ENCODE measurements at regions not wholly inside any gene's neighbourhood (a gene's known extent, or its start where the extent isn't known, plus 50 kb on each side); places are given as distances from the start of the nearest gene placed in this dataset.
"Not testable (repeated sequence)": the region's sequence is repeated elsewhere in the genome, so short reads cannot be mapped to it uniquely, and the experiment has no call there.

DNA sequence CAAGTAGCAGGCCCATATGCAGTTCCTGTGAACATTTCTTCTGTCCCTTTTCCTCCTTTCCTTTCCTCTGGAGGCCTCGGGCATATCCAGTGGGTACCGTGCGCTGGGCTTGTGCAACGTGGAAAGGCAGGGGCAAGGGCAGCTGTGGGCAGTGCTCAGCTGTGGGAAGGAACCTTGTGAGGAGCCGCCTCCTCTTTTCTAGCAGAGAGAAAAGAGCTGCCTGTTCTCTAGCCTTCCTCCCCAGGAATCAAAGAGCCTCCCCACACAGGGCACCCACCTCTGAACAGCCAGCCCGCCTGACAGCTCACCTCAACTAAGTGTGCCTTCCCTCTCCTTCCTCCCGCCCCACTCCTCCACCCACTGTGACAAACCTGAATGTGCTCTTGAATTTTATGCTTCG, 143.3 kb upstream of the HDDC2 start:
- H3K27ac Mint-ChIP-seq = no peak overlapping the region
- H3K4me3 Mint-ChIP-seq = no peak overlapping the region
- H3K27me3 Mint-ChIP-seq (ENCODE audit: low read depth in 3 of 3) = peaks cover 0 to 6% (median 2%) of the 10 kb centered on the region in 3 donors
- H3K36me3 Mint-ChIP-seq = no peaks in the 10 kb centered on the region
- H3K9me3 Mint-ChIP-seq = peaks cover 0 to 5% (median 0%) of the 10 kb centered on the region in 6 donors
- no peaks in the 10 kb centered on the region for H3K4me1 Mint-ChIP-seq
- DNase-seq = no peak

DNA sequence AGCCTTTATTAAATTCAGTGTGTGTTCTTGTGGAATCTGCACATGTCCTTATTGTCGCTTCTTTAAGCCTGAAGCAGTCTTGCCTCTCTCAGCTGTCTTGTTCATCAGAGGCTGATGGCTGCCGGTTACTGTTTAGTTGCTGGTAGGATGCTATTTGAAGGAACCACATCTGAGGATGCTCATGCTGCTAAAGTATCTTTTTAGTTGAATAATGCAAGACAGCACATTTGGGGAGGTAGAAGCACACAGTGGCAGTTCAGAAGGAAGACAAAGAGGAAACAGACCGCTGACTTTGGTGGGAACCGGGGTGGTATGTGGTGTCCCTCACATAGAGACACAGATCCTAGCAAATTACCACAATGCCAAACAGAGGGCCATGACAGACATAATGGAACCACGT, 144.2 kb upstream of the HDDC2 start:
- H3K36me3 Mint-ChIP-seq = no peaks in the 10 kb centered on the region
- H3K27me3 Mint-ChIP-seq (ENCODE audit: low read depth in 3 of 3) = peaks cover 0 to 10% (median 2%) of the 10 kb centered on the region in 3 donors
- no peaks in the 10 kb centered on the region for H3K4me1 Mint-ChIP-seq
- H3K9me3 Mint-ChIP-seq = peaks cover 0 to 5% (median 0%) of the 10 kb centered on the region in 6 donors
- H3K27ac Mint-ChIP-seq = no peak overlapping the region
- DNase-seq = no peak
- H3K4me3 Mint-ChIP-seq = no peak overlapping the region

DNA sequence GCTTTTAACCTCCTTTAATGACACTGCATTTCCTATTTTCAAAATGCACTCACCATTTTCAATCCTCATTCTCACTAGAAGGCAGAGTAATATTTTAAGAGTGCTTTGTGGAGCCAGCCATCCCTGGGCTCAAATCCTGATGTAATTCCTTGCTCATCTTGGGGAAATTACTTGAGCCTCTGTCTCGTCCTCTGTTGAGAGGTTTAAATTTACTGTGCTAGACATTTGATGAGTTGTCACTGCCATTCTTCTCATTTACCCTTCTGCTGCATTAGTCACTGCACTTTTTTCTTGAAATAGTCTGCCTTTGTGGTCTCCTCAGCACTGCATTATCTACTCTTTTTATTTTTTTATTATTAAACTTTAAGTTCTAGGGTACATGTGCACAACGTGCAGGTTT, 150.0 kb upstream of the HDDC2 start:
- Mint-ChIP-seq H3K27me3 (ENCODE audit: low read depth in 3 of 3) (peaks cover 0 to 4% (median 4%) of the 10 kb centered on the region in 3 donors), H3K9me3 (peaks cover 0 to 5% (median 0%) of the 10 kb centered on the region in 6 donors), H3K27ac (no peak overlapping the region), H3K4me1 (no peaks in the 10 kb centered on the region), H3K36me3 (no peaks in the 10 kb centered on the region), H3K4me3 (no peak overlapping the region)
- DNase-seq = no peak

DNA sequence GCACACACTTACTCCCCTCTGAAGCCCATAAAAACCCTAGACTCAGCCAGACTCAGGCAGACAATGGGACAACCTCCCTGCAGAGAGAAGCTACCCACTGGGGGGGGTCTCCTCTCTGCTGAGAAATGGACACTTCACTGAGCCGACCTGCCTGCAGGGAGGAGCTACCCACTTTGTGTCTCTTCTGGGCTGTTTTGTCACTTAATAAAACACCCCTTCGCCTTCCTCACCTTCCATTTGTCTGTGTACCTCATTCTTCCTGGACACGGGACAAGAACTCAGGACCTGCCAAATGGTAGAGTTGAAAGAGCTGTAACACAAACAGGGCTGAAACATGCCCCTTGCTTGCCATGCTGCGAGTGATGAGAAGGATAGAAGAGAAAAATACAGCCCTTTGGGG, 151.7 kb upstream of the HDDC2 start:
- H3K27ac Mint-ChIP-seq = no peak overlapping the region
- peaks cover 0 to 7% (median 4%) of the 10 kb centered on the region in 3 donors for H3K27me3 Mint-ChIP-seq (ENCODE audit: low read depth in 3 of 3)
- H3K36me3 Mint-ChIP-seq = no peaks in the 10 kb centered on the region

DNA sequence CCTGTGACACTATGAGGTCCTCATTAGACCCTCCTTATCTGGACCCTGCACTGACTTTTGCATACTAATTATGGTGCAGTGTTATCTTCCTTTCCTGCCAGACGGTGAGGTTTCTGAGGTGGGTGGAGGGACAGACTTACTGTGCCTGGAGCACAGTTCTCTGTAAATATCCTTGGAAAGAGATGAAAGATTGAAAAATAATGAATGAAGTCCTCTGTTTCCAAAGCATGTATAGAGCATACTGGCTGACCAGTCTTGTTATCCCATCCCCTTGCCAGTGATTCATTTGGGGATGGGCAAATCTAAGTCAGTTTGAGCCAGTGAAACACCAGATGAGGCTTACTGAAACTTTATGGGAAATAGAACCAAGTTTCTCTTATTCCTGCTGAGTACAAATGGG, 152.6 kb upstream of the HDDC2 start:
- Mint-ChIP-seq H3K27me3 (ENCODE audit: low read depth in 3 of 3) (peaks cover 0 to 8% (median 7%) of the 10 kb centered on the region in 3 donors), H3K4me1 (no peaks in the 10 kb centered on the region), H3K4me3 (no peak overlapping the region), H3K9me3 (peaks cover 0 to 12% (median 1%) of the 10 kb centered on the region in 6 donors), H3K36me3 (no peaks in the 10 kb centered on the region), H3K27ac (no peak overlapping the region)
- DNase-seq = no peak

More for the DNA sequence above, 151.7 kb upstream of the HDDC2 start:
- DNase-seq = no peak
- Mint-ChIP-seq H3K9me3 (peaks cover 0 to 7% (median 0%) of the 10 kb centered on the region in 6 donors), H3K4me1 (no peaks in the 10 kb centered on the region), H3K4me3 (no peak overlapping the region)

DNA sequence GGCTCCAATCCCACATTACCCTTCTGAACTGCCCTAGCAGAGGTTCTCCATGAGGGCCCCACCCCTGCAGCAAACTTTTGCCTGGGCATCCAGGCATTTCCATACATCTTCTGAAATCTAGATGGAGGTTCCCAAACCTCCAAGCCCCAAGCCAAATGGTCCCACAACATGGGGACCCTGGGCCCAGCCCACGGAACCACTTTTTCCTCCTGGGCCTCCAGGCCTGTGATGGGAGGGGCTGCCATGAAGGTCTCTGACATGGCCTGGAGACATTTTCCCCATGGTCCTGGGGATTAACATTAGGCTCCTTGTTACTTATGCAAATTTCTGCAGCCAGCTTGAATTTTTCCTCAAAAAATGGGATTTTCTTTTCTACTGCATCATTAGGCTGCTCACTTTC, 156.7 kb upstream of the HDDC2 start:
- not testable (repeated sequence) for H3K36me3 Mint-ChIP-seq; DNase-seq; H3K4me3 Mint-ChIP-seq; H3K27ac Mint-ChIP-seq; H3K4me1 Mint-ChIP-seq; H3K9me3 Mint-ChIP-seq; H3K27me3 Mint-ChIP-seq (ENCODE audit: low read depth in 3 of 3)

DNA sequence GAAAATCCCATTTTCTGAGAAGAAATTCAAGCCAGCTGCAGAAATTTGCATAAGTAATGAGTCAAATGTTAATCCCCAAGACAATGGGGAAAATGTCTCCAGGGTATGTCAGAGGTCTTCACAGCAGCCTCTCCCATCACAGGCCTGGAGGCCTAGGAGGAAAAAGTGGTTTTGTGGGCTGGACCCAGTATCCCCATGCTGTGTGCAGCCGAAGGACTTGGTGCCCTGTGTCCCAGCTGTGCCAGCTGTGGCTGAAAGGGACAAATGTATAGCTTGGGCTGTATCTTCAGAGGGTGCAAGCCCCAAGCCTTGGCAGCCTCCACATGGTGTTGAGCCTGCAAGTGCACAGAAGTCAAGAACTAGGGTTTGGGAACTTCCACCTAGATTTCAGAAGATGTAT, 163.6 kb upstream of the HDDC2 start:
- H3K27me3 Mint-ChIP-seq (ENCODE audit: low read depth in 3 of 3) = peaks cover 3 to 19% (median 15%) of the 10 kb centered on the region in 3 donors
- not testable (repeated sequence) for H3K27ac Mint-ChIP-seq, H3K4me1 Mint-ChIP-seq, DNase-seq, H3K4me3 Mint-ChIP-seq, H3K36me3 Mint-ChIP-seq, H3K9me3 Mint-ChIP-seq

DNA sequence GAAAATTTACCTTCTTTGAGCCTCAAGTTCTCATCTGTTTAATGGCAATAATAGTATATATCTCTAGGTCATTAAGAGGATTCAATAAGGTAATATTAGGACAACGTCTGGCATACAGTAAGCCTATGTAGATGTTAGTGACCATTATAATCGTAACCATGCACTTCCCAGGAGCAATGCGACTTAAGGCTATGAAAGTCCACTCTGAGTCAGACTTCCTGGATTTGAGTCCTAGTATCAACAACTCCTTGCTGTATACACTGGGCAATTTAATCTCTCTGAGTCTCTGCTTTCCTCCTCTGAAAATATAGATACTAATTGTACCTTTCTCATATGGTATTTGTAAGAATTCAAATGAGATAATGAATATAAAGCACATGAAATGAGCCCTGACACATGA, 168.1 kb upstream of the HDDC2 start:
- no peak for DNase-seq
- Mint-ChIP-seq H3K4me3 (no peak overlapping the region), H3K4me1 (no peaks in the 10 kb centered on the region), H3K27ac (no peak overlapping the region), H3K27me3 (ENCODE audit: low read depth in 3 of 3) (peaks cover 2 to 17% (median 14%) of the 10 kb centered on the region in 3 donors), H3K36me3 (no peaks in the 10 kb centered on the region), H3K9me3 (peaks cover 0 to 2% (median 0%) of the 10 kb centered on the region in 6 donors)

DNA sequence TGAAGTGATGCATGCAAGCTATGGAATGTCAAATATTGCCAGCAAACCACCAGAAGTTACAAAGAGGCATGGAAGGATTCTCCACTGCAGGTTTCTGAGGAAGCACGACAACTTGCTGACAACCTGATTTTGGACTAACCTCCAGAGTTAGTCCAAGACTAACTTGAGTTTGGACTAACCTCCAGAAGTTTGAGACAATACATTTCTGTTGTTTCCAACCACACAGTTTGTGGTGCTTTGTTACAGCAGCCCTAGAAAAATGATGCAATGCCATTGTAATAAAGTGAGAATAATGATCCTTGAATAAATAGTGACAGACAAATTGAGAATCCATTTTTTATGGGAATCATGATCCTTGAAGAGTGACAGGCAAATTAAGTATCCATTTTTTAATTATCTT, 169.9 kb upstream of the HDDC2 start:
- no peaks in the 10 kb centered on the region for H3K9me3 Mint-ChIP-seq
- DNase-seq = no peak
- H3K27ac Mint-ChIP-seq = no peak overlapping the region
- H3K4me1 Mint-ChIP-seq = no peaks in the 10 kb centered on the region
- H3K27me3 Mint-ChIP-seq (ENCODE audit: low read depth in 3 of 3) = peaks cover 0 to 14% (median 14%) of the 10 kb centered on the region in 3 donors
- H3K36me3 Mint-ChIP-seq = no peaks in the 10 kb centered on the region
- H3K4me3 Mint-ChIP-seq = no peak overlapping the region

DNA sequence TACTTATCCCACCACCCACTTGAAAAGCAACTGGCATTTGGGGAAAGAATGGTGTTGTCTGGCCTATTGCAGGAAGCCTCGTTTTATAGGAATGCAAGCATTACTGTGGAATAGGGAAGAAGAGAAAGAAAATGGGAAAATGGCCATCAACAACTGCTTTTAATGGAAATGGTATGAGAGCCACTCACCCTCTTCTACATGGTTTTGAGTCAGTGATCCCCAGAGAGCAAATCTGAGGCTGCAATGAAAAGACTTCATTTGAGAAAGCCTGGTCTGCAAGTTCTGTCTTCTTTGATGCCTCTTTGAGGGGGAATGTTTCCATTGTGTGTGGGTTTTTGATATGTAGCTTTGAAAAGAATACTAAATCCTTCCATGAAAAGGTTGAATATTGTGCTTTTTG, 172.3 kb upstream of the HDDC2 start:
- Mint-ChIP-seq H3K4me3 (no peak overlapping the region), H3K27me3 (ENCODE audit: low read depth in 3 of 3) (peaks cover 0 to 9% (median 4%) of the 10 kb centered on the region in 3 donors), H3K36me3 (no peaks in the 10 kb centered on the region), H3K4me1 (no peaks in the 10 kb centered on the region), H3K27ac (no peak overlapping the region), H3K9me3 (no peaks in the 10 kb centered on the region)
- DNase-seq = no peak

DNA sequence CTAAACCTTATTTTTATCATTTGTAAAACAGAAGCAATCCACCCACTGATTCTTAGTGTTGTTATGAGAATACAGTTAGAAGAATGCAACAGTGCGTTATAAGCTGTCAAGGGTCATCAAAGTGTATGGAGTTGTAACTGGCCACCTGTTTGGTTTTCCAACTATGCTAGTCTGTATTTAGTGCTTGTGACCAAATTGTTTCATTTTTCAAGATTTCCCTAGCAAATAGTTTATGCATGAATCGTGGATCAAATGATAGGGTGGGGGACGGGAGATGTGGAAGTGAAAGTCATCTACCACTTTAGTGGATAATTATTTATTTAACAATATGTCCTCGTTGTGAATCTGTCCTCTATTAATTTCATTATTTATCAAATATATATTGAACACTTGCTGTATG, 175.4 kb upstream of the HDDC2 start:
- Mint-ChIP-seq H3K4me1 (no peaks in the 10 kb centered on the region), H3K27me3 (ENCODE audit: low read depth in 3 of 3) (peaks cover 0 to 5% (median 0%) of the 10 kb centered on the region in 3 donors), H3K36me3 (no peaks in the 10 kb centered on the region), H3K4me3 (no peak overlapping the region), H3K27ac (no peak overlapping the region), H3K9me3 (no peaks in the 10 kb centered on the region)
- DNase-seq = no peak

DNA sequence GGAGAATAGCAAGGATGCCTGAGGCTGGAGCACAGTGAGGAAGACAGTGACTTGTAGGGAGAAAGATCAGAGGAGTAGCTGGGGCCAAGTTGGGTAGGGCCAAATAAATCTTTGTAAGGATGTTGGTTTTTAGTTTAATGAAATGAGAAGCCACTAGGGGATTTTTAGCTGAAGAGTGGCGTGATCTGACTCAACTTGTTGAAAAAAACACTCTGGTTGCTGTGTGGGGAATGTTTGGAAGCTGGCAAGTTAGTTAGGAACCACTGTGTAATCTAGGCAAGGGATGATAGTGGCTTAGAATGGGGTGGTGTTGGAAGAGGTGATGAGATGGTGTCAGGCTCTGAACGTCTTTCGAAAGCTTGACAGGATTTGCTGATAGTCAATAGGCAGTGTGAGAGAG, 176.1 kb upstream of the HDDC2 start:
- no peak for DNase-seq
- H3K36me3 Mint-ChIP-seq = no peaks in the 10 kb centered on the region

DNA sequence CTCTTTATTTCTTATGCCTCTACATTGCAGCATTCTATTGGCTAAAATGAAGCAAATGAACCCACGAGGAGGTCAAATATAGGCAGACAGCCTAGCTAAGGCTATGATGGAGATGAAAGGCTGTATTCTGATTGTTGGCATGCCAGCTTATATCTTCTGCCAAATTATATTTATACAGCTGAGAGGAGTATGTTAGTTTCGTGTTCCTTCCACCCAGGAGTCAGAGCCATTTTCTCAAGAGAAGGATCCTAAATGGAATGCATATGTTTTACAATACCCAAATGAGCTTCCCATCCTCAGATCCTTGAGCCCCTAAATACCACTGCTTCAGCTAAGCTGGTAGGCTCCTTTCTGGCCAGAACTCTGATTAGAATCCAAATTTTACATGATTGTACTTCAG, 178.4 kb upstream of the HDDC2 start:
- H3K27me3 Mint-ChIP-seq (ENCODE audit: low read depth in 3 of 3) = peaks cover 0 to 14% (median 4%) of the 10 kb centered on the region in 3 donors
- no peak for DNase-seq
- H3K36me3 Mint-ChIP-seq = no peaks in the 10 kb centered on the region
- H3K4me1 Mint-ChIP-seq = no peaks in the 10 kb centered on the region
- no peak overlapping the region for H3K27ac Mint-ChIP-seq
- peaks cover 0 to 2% (median 0%) of the 10 kb centered on the region in 6 donors for H3K9me3 Mint-ChIP-seq
- H3K4me3 Mint-ChIP-seq = no peak overlapping the region

More for the DNA sequence above, 176.1 kb upstream of the HDDC2 start:
- no peaks in the 10 kb centered on the region for H3K4me1 Mint-ChIP-seq
- peaks cover 0 to 5% (median 0%) of the 10 kb centered on the region in 3 donors for H3K27me3 Mint-ChIP-seq (ENCODE audit: low read depth in 3 of 3)
- H3K9me3 Mint-ChIP-seq = no peaks in the 10 kb centered on the region
- H3K27ac Mint-ChIP-seq = no peak overlapping the region
- H3K4me3 Mint-ChIP-seq = no peak overlapping the region

DNA sequence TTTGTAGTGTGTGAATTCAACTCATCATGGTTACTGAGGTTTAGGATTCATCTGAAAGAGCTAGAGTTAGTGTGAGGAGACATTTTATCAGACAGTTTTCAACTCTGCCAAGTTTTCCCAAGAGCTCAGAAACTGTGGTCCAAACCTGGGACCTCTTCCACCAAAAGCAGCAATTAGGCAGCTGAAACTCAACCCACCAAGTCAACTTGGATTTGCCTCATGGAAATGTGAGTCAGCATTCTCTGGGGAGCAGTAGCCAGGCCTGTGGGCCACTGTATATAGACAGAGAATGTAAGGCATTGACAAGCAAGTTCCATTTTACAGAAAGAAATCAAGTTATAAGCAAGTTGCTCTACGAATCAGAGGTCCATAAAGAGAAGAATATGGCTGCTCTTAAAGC, 178.8 kb upstream of the HDDC2 start:
- Mint-ChIP-seq H3K9me3 (peaks cover 0 to 2% (median 0%) of the 10 kb centered on the region in 6 donors), H3K27me3 (ENCODE audit: low read depth in 3 of 3) (peaks cover 0 to 14% (median 4%) of the 10 kb centered on the region in 3 donors), H3K4me1 (no peaks in the 10 kb centered on the region), H3K4me3 (no peak overlapping the region), H3K36me3 (no peaks in the 10 kb centered on the region), H3K27ac (no peak overlapping the region)
- no peak for DNase-seq

DNA sequence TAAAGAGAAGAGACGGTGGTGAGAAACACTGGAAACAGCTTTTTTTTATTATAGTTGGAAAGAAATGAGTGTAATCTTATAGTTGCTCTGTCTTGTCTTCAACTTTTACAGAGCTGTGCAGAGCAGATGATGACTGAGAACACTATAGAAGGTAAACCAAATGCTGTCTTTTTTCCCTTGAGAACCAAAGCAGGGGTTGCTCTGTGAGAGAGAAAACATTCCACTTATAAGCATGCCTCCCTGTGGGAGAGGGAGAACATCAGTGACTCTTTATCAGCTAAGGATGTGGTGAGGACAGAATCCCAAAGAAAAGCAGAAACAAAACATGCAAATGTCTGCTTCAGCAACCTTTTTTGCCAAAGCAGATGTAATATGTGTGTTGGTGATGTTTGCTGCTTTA, 179.3 kb upstream of the HDDC2 start:
- Mint-ChIP-seq H3K9me3 (peaks cover 0 to 2% (median 0%) of the 10 kb centered on the region in 6 donors), H3K36me3 (no peaks in the 10 kb centered on the region), H3K4me1 (no peaks in the 10 kb centered on the region), H3K4me3 (no peak overlapping the region), H3K27ac (no peak overlapping the region), H3K27me3 (ENCODE audit: low read depth in 3 of 3) (peaks cover 0 to 14% (median 4%) of the 10 kb centered on the region in 3 donors)
- DNase-seq = no peak
